ENCODE measurements at regions not wholly inside any gene's neighbourhood (a gene's known extent, or its start where the extent isn't known, plus 50 kb on each side); places are given as distances from the start of the nearest gene placed in this dataset.
"Not testable (repeated sequence)": the region's sequence is repeated elsewhere in the genome, so short reads cannot be mapped to it uniquely, and the experiment has no call there.

GRCh38 chr5:40221796-40222195 is 457.9 kb upstream of the PTGER4 start:
- no peak for DNase-seq (ENCODE audit: low spot score)

DNA sequence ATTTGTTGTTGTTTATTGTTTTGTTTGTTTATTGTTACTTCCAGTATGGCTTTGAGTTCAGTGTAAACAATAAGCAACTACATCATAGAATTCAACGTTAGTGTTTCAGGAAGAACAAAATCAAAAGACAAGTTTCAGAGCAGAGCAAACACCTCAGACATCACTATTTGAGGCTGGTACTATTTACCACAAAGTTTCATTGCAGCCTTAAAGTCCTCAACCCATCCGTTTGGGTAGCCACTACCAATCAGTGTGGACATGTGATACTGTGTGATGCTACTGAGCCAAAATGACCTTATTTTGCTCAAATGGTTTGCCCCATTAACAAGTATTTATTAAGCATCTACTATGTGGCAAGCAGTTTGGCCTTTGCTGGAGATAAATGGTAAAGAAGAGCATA is 458.5 kb upstream of the PTGER4 start:
- DNase-seq (ENCODE audit: low spot score), result no peak

GRCh38 chr5:40220260-40220659 is 459.5 kb upstream of the PTGER4 start:
- DNase-seq (ENCODE audit: low spot score), result no peak

GRCh38 chr5:40217553-40217952 is 462.2 kb upstream of the PTGER4 start:
- no peak for DNase-seq (ENCODE audit: low spot score)

GRCh38 chr5:40210694-40211093 is 469.0 kb upstream of the PTGER4 start:
- no peak for DNase-seq (ENCODE audit: low spot score)

GRCh38 chr5:40206030-40206429 is 473.7 kb upstream of the PTGER4 start:
- no peak for DNase-seq (ENCODE audit: low spot score)

DNA sequence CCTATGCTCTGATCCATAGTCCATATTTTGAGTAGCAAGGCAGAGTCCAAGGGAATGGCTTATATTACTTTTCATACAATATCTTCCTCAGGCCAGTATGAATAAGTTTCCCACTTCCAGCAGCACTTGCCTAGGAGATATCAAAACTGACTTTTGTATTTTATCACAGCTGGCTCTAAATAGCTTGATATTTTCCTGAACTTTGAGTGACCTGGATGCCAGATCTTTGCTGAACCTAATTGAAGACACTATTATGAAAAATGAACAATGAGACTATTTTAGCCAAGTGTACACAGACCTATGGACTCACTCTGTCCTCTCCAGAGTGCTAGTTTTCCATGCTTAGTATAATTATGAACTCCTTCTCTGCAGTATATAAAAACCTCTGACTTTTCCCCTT is 475.6 kb upstream of the PTGER4 start:
- no peak for DNase-seq (ENCODE audit: low spot score)

- no peak for DNase-seq (ENCODE audit: low spot score)
Measured at GRCh38 chr5:40202814-40203440, 476.8 kb upstream of the PTGER4 start.

GRCh38 chr5:40198736-40199135 is 481.0 kb upstream of the PTGER4 start:
- DNase-seq (ENCODE audit: low spot score), result no peak

GRCh38 chr5:40195574-40195973 is 484.1 kb upstream of the PTGER4 start:
- not testable (repeated sequence) for DNase-seq (ENCODE audit: low spot score)

DNA sequence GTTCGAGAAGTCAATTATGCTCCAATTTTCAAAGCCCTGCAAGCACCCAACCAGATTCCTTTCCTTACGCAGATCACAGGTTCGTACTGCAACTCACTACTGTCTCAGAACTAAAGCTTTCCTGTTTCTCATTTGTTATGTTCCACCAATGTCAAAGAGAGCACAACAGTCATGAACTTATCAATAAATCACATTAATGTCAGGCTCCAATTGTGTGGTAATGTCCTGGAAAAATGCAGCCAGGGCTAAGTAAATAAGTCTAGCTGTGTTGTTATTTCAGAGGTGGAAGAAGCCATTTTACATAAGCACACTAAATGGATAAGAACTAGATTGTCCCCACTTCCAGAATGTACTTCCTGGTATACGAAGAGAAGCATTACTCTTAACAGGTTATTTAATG is 488.6 kb upstream of the PTGER4 start:
- DNase-seq (ENCODE audit: low spot score), result no peak

GRCh38 chr5:40172721-40173120 is 507.0 kb upstream of the PTGER4 start:
- no peak for DNase-seq (ENCODE audit: low spot score)

GRCh38 chr5:40171971-40172370 is 507.7 kb upstream of the PTGER4 start:
- DNase-seq (ENCODE audit: low spot score), result no peak

DNA sequence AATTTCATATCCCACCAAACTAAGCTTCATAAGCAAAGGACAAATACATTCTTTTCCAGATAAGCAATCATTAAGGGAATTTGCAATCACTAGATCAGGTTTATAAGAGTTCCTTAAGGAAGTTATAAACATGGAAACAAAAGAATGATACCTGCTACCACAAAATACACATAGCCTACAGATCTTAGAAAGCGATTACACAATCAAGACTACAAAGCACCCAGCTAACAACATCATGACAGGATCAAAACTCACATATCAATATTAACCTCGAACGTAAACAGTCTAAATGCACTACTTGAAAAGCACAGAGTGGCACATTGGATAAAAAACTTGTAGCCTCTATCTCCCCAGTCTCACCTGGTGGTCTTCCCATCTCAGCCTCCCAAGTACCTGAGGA is 512.4 kb upstream of the PTGER4 start:
- DNase-seq (ENCODE audit: low spot score), result no peak

DNA sequence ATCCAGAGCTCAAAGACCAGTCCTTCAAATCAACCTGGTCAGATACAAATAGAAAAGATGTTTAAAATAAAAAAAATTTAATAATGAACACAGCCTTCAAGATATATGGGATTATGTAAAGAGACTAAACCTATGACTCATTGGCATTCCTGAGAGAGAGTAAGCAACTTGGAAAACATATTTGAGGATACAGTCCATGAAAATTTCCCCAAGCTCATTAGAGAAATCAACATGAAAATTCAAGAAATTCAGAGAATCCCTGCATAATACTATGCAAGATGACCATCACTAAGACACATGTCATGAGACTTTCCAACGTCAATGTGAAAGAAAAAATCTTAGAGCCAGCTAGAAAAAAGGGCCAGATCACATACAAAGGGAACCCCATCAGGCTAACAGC is 512.9 kb upstream of the PTGER4 start:
- no peak for DNase-seq (ENCODE audit: low spot score)

DNA sequence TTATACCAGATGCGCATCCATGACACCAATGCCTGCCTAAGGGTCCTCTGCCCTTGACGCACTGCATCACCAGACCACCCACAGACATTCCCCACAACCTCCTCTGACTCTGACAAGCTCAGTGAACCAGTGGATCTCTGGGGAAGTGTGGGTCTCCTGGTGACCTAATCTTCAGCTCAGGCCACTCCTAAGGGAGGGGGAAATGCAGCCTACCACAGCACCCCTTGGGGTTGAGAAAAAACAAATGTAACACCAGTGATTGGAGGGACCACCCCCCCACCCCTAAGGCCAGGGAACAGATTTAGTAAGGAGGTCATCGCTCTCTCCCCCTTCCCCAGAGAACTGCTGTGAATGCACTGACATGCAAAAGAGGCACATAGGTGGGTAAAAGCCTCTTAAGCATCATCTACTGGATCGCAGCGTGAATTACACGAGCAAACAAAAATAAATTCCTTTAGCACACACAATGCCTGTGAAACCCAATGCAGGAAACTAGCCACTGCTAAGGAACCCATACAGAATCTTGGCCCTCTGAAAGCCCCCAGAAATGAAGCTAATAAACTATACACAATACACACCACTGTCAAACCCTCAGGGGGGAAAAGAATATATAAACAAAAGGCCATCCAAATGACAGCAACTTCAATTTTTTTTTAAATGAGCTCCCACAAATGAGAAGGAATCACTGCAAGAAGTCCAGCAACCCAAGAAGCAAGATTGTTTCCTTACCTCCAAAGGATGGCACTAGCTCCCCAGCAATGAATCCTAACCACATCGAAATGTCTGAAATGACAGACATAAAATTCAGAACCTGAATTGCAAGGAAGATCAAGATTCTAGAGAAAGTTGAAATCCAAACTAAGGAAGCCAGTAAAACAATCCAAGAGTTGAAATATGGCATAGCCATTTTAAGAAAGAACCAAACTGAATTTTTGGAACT is 513.7 kb upstream of the PTGER4 start:
- no peak for DNase-seq (ENCODE audit: low spot score)

GRCh38 chr5:40165106-40165788 is 514.5 kb upstream of the PTGER4 start:
- DNase-seq (ENCODE audit: low spot score), result no peak

- no peak for DNase-seq (ENCODE audit: low spot score)
Measured at GRCh38 chr5:40160435-40160834, 519.3 kb upstream of the PTGER4 start.

DNA sequence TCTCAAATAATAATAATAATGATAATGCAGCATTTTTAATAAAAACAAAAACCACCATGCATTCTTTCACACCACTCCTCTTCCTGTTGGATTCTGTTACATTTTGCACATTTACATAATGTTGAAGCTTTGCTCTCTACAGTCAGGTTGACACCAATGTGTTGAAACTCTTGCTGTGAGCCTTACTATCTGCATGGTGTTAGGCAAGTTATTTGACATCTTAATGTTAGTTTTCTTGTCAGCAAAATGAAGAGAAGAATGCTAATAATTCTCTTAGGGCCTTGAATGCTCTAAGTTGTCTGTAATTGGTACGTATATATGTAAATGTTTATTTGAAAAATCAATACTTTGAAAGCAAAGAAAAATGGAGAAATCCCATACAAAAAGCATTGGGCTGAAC is 525.5 kb upstream of the PTGER4 start:
- DNase-seq (ENCODE audit: low spot score), result no peak

DNA sequence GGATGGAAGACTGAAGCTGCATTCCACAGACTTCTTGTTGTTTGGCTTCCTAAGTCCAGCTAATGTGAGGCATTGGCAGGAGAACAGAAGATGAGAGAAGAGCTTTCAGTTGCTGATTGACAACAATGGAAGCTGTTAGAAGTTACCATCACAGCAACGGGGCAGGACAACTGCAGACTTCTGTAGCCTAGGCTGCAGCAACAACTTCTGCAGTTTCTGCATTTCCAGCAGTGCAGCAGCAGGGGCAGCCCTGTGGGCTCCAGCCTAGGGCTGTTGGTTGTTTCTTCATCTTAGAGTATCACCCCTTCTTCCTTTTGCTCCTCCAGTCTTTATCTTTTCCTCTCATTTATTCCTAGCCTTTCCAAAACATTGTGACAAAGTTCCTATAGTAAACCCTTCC is 528.8 kb upstream of the PTGER4 start:
- DNase-seq (ENCODE audit: low spot score), result no peak

DNA sequence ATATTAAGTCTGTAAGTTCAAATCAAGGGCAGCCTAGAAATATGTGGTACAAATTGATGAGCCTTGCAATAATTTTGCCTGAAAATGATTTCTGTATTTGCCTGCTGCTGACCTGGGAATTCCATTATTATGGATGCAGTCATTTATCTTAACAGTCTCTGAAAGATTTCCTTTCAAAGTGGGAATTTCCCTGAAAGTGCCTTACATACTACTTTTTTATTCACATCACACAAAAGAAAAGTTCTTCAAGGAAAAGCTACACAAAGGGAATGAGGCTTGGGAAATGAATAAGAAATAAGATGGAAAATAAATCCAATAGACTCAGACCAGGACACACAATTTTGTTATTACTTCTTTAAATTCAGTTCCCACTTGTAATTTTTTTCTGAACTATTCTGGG is 537.8 kb upstream of the PTGER4 start:
- no peak for DNase-seq (ENCODE audit: low spot score)

DNA sequence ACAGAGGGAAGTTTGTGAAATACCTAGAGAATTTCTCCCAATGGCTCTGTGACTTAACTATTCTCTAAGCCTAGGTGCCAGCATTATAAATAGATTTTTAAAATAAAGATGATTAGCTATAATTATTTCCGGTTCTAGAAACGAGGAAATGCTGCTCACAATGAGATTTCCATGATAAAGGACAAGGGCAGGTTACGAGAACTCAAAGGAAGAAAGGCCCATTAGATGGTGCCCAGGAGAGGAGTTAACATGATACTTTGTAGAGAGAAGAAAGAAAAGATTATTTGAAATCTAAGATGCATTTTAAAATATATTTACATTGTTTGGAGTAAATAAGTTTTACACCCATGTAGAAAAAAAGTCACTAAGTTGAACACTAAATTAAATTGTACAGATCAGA is 538.3 kb upstream of the PTGER4 start:
- no peak for DNase-seq (ENCODE audit: low spot score)

DNA sequence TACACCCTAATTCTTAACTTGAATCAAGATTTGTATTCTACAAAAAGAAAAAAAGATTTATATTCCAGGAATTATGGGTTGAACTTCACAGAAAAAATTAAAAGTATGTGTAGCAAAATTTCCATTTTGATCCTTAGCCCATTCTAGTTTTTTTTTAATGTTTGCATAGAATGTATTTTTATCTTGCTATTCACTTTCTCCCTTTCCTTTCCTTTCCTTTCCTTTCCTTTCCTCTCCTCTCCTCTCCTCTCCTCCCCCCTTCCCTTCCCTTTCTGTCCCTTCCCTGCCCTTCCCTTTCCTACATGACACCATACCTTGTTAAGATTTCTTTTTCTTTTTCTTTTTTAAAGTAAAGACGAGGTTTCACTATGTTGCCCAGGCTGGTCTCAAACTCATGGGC is 542.5 kb upstream of the PTGER4 start:
- DNase-seq (ENCODE audit: low spot score), result no peak

Measured in hematopoietic multipotent progenitor cell treated with erythropoietin and hydrocortisone succinate and interleukin-3 and kit ligand, for 17 days (in vitro differentiated cells).